GM19468 (cell line): ENCODE measurements at regions not wholly inside any gene's neighbourhood (a gene's known extent, or its start where the extent isn't known, plus 50 kb on each side); places are given as distances from the start of the nearest gene placed in this dataset.
"Not testable (repeated sequence)": the region's sequence is repeated elsewhere in the genome, so short reads cannot be mapped to it uniquely, and the experiment has no call there.

Source experiments
- ATAC-seq: cut with Tn5 transposase; IDR thresholded peaks from one replicate; pipeline ENCODE4 v1.9.1; 2021; ENCODE audit warnings: mild to moderate bottlenecking, moderate library complexity, moderate number of reproducible peaks; ENCODE audit not compliant: unreplicated experiment; ENCODE audit errors: extremely low read depth

DNA sequence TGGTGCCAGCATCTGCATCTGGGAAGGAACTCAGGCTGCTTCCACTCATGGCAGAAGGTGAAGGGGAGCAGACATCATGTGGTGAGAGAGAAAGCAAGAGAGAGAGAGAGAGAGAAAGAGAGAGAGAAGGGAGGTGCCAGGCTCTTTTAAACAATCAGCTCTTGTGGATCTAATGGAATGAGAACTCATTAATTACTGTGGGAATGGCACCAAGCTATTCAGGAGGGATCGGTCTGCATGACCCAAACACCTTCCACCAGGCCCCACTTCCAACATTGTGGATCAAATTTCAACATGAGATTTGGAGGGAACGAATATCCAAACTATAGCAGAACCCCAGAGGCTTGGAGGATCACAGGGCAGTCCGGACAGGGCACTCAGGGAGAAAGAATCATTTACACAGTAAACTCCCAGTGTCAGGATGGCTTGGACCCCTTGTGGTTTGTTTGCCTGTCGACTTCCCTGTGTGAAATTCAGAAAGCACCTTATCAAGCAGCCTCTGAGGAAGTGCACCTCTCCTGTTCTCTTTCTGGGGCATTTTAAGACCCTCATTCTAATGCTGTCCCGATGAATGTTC is 308.5 kb downstream of the REEP3 start:
- ATAC-seq = no peak

DNA sequence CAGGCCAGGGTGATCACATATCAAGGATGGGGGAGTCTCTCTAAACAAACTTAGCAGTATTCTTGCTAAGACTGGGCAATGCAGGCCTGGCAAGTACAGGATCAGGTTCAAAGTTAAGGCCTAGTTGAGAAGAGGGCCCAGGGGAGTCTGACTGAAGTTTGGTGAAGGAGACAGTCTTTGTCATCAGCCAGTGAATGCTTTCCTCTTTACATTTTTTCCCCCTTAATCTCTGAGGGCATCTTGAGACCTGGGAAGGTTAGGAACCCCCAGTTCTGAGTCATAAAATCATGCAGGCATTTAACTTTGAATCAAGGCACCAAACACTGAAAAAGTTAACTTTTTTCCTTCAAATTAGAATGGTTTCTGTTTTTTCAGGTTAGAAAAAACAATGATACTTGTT is 311.5 kb downstream of the REEP3 start:
- ATAC-seq = no peak

DNA sequence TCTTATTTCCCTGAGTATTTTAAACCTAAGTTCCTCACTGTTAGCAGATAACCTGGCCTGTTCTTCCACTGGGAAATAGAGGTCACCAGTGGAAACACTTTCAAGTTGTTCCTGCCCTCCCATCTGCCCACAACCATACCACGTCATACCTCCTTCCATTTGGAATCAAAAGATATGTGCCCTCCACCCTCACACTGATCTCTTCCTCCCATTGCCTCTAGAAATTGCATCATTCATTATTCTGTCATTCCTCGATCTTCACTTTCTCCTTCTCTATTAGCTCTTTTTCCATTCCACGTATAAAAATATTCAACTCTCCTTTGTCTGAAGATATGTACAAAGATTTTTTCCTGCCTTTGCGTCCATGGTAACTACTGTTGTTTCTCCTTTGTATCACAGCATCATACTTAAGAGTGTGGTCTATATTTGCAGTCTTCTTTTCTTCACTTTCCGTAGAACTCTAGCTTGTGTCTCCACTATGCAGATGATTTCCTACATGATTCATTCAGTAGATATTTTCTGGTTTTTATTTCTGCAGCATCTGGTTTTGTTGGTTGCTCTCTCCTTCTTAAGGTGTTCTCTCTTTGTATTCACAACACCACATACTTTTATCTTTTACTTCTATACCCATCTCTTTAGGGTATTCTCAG is 312.3 kb downstream of the REEP3 start:
- no peak for ATAC-seq

DNA sequence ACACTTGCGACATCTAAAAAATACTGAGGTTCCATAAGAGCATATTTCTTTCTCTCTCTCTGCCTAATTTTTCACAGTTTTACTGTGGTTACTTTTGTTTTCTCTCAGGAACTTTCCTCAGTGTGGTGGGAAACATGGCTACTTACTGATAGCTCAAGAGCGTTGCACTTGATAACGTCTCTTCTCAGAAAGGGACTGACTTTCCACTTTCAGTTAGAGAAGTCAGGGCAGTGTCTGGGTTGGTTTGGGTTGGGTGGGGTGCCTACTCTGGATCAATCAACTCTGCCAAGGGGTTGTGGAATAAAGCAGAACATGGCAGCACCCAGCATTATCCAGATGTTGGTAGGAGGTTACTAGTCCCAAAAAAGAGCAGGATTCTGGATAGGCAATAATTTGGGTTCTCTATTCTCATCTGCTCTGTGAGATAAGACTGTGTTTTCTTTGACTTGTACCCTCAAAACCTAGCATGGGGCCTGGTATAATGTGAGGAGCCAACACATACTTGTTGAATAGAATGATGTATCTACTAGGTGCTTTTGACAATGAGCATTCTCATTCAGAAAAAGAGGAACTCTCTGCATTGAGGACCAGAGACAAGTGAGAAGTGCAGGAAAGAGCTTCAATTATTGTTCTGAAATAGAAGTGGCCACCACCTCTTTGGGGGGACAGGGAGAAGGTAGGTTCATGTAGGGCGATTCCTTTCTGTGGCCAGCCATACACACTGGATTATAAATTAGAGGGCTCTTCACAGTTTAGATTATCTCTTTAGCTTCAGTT is 315.7 kb downstream of the REEP3 start:
- ATAC-seq = no peak

DNA sequence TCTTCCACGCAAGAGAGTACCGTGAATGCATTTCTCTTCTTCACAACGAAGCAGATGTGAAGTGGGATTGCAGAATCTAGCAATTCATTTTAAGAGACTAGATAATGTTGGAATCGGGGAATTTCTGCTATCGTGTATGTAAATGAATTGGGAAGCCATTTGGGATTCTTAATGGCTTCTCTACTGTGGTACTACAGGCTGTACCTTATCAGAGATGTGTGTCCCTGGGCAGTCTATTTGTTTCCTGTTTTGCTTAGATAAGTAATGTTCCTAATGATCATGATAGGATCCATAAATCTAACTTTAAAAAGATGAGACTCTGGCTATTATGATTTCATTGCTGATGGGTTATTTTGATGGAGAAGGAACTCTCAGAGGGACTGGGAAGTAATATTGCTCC is 320.6 kb downstream of the REEP3 start:
- ATAC-seq = no peak

DNA sequence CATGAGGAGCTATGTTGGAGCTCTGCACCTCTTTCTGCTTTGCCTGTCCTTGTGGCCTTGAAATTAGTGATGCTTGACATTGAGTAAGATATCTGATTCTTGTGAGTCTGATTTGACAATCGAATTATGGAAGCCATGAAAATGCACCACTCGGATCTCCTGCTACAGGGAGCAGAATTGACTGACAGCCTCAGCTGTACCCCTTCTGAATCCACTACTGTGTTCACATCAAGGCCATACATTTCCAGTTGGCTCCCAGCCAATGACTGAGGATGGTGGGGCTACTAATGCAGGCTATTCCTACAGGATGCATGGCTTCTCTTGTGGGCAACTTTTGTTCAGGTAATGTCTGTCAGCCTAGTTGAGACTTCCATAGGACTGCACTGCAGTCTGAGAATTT is 321.9 kb downstream of the REEP3 start:
- no peak for ATAC-seq

DNA sequence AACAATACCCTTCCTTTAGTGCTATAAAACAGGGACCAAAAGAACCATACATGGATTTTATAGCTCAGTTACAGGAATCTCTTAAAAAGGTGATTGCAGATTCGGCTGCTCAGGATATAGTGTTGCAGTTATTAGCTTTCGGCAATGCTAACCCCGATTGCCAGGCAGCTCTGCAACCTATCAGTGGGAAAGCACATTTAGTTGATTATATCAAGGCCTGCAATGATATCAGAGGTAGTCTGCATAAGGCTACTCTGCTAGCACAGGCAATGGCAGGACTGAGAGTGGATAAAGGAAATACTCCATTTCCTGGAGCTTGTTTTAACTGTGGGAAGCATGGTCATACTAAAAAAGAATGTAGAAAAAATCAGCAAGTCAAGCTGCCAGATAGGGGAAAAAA is 327.7 kb downstream of the REEP3 start:
- not testable (repeated sequence) for ATAC-seq

DNA sequence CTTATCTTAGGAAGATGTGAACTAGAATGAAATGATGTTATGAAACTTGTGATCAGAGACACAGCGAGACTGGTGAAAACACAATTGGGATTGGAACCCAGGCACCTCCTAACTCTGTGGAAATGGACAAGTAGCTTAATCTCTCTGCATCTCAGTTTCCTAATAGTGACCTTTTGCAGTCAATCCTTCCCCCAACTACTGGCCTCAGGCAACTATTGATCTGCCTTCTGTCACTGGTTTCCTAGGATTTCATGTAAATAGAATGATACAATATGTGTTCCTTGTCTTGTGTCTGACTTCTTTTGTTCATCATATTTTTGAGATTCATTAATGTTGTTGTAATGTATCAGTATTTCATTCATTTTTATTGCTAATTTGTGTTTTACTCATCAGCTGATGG is 341.7 kb downstream of the REEP3 start:
- no peak for ATAC-seq

DNA sequence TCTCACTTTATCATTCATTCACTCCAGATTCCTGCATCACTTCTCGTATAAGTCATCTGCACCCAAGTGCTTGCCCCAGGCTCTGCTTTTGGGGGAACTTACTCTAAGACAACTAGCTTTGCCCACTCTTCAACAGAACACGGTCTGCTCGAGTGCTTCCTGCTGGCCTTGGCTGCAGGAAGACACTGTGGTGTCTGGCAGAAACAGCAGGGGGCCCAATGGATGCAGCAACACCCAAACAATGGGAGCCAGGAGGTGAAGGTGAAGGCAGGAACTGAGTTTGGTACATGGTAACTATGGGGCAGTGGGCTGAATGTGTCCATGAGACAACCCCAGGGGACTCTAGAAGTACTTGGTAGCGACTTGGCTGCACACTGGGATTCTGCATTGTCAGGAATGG is 344.0 kb downstream of the REEP3 start:
- no peak for ATAC-seq

DNA sequence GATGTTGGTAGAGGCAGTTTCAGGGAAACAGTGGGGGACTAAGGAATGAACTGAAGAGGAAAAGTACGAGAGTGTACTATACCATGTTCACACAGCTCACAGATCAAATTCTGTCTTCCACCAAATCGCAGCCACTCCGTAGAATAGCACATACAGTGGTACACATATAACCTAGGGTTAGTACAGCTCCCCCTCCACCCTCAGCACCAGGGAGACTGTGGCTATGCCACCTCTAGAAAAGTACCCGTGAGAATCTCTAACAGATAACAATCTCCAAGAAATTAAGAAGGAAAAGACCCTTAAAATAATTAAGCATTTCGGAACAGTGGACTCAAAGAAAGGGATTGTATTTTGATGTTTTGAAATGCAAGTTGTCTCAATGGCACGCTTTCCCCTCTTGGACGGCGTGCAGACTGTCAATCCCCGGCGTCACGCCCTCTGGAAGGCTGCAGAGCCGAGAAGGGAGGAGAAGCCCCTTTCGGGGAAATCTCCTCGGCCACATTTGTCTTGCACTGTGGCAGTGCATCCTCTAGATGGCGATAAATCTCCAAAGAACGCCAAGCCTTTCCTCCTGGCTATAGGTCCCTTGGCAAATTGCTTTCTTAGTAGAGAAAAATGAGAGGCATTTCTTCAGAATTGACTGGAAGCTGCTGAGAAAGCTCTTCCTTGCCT is 345.0 kb downstream of the REEP3 start:
- ATAC-seq = peak; percentile 69

DNA sequence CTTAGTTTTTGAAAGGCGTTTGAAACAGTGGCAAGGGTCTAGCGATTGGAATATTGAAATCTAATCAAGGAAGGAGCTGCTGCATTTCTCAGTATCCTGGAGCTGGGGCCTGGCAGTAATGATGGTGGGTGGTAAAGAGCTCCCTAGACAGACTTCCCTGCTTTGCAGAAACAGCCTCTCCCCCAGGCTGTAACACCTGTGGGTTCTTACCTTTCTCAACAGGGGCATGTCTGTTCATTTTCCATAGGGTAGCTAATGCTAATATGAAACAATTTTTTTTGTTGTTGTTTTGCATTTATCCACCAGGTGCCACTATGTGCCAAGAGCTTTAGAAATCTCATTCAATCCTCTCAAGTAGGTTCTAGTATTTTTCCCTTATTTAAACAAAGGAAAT is 345.5 kb downstream of the REEP3 start:
- no peak for ATAC-seq

DNA sequence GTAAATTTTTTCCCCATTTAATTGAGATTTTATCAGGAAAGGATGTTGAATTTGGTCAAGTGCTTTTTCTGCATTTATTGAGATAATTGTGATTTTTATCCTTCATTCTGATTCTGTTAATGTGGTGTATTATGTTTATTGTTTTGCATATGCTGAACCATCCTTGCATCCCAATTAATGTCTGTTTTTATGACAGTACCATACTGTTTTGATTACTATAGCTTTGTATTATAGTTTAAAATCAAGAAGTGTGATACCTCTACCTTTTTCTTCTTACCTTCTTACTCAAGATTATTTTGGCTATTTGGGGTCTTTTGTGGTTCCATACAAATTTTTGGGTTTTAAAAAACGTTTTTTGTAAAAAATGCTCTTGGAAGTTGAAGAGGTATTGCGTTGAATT is 357.2 kb downstream of the REEP3 start:
- no peak for ATAC-seq

DNA sequence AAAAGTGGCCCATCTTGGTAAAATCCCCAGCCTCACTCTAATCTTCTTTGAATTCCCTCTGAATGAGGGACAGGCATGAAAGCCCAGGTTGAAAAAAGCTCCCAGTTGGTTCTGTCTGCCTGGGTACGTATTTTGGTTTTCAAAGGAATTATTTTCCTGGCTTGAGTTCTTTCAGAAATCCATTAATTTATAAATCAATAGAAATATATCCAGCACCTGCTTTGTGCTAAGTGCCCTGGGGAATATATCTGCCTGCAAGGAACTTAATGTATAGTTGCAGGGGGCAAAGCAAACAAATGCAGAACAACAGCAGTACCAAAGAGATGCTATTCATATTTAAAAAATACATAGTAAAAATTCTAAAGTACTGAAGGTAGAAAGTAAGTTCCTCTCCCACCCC is 362.7 kb downstream of the REEP3 start:
- no peak for ATAC-seq

DNA sequence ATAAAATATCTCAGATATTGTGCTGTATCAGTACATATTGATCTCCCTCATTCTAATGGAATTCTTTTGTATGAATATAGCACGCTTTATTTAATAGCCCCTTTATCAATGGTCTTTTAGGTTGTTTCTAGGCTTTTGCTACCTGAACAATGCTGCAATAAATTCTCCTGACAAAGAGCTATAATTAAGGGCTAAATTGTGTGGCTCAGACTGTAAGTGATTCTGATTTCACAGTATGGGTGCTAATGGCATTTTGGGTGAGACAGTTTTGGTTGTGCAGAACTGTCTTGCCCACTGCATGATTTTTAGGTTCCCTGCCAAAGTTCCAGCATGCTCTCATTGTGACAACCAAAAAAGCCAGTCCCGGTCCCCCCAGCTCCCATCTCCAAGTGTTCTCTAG is 363.2 kb downstream of the REEP3 start:
- ATAC-seq = no peak

DNA sequence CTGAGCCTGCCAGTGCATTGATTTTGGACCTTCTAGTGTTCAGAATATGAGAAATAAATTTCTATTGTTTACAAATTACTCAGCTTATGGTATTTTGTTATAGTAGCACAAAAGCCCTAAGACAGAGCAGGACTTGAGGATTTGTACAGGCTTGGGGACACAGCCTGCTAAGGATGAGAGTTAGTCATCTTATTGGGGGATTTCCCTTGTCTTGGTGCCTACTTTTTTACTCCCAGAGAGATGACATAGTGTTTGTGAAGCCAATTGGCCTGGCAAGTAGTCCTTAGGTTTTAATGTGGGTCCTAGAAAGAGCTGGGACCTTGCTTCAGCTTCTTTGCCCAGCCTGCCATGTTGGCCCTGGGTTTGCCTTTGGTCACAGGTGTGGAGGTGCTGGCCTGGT is 364.0 kb downstream of the REEP3 start:
- no peak for ATAC-seq

DNA sequence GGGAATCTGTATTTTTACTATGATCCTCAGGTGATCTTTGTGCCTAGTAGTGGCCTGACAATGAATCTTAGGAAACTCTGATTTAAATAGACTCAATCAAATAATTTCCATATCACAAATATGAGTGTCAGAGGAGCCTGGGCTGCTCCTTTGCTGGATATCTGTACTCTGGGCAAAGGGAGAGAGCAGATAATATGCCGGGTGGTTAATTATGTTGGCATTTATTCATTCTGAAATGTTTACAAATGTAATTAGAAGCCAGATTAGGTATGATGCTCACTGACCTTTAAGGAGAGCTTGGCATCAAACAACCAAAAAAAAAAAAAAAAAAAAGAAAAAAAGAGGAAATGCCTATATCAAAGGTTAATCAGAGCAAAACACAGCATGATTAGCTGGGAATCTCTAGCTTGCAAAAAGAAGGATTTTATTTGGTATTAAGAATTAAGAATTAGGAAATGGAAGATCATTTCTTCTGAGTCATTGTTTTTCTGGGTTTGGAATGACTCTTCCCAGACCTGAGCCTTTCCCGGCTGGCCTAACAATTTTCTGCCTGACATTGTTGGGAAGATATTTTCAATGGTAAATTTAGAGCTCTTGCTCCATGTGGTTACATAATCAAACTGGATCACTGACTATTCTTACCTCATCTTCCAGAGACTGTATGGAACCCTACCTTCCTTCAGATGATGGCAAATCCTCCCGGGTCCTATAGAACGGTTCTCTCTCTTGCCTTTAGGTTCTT is 365.3 kb downstream of the REEP3 start:
- ATAC-seq = no peak

DNA sequence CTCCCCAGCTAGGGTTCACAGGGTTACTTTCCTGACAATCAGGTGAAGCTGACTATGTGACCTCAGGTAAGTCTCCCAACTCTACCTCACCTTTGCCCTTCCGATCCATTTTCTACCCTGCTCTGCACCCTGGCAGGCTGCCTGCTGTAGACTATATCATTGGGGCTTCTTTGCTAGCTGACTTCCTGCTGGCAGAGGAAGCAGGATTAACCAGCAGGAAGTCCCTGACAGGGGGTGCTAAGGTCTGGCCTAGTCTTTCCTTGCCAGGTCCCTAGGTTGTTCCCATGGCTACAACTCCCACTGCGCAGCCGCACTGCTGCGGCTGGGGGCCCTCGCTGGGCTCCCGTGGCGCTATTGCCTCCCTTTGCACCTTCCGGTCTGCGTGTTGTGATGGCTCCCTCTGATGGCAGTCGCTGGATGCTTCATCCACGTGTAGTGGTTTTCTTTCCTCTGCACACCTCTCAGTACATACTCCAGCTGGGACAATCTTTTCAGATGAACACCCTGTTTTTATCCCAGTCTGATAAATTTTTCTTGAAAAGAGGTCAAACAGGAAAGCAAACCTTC is 365.9 kb downstream of the REEP3 start:
- no peak for ATAC-seq

DNA sequence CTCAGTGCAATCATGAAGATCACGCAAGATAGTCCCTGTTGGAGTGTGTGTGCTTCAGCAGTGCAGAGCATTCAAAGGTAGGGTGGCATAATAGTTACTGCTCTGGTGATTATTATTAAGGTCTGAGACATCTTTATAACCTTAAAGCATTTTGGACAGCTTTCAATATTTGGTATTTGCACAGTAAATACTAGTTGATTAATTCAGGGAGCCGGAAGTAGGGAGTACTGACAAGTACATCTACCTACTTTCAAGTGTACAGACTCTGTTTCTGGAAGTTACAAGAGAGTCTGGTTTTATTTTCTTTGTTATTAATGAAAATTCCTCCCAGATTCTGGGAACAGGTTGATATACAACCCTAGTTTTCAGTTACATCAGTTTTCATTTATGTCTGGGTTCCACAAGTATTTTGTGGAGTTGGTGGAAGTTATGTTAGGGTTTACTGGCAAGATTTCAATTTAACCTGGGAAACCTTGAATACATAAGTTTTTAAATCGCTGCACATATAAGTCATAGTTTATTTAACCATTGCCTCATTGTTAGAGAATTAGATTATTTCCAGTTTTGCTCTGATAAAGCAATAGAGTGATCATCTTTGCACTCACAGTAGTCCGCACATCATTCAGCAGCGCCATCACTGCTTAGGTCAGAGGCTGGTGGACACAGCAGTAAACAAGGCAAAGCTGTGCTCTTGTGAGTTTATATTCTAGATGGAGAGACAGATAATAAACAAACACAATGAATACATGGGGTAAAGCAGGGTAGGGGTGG is 366.6 kb downstream of the REEP3 start:
- no peak for ATAC-seq

DNA sequence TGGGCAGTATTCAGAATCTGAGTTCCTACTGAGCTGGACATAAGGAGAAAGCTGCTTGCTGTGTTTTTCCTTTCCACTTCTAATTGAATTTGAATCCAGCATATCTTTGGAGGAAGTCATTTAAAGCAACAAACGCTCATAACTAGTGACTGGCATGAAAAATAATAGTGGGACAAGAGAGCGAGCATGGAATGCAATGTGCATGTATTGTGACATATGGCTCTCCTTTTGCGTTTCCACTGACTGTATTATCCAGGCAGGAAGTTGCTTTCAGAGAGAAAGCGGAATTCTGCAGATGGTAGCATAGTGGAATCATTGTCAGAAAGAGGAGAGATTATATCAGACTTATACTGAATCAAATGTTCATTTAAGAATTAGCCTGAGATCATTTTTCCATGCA is 368.6 kb downstream of the REEP3 start:
- ATAC-seq = no peak
